Stomach (tissue), 8 donors: ENCODE measurements at regions not wholly inside any gene's neighbourhood (a gene's known extent, or its start where the extent isn't known, plus 50 kb on each side); places are given as distances from the start of the nearest gene placed in this dataset.

ENCODE experiments used
- DNase-seq, 2 donors: peaks; one replicate each; pipeline versions ENCODE4 v3.0.0 to v3.0.0-alpha.2; 2013 to 2019
- H3K27ac ChIP-seq, 5 donors: fragments of 200-600 bp in 4 of 5; sonication (generic) in 4 of 5; one replicate each; pipeline ENCODE4 v1.5.1; 2013 to 2019; ENCODE audit warnings: mild to moderate bottlenecking in 1 of 5, moderate library complexity in 1 of 5
- H3K27me3 ChIP-seq, 3 donors: fragments of 200-600 bp; sonication (generic); one replicate each; pipeline ENCODE4 v1.5.1; 2017 to 2019; ENCODE audit warnings: mixed run types in 1 of 3
- H3K36me3 ChIP-seq, 4 donors: fragments of 200-600 bp; sonication (generic); 1 replicate in 3 of 4; 2 replicates in 1 of 4; pipeline ENCODE4 v1.5.1; 2016 to 2019
- H3K4me1 ChIP-seq, 4 donors: fragments of 200-600 bp; sonication (generic); one replicate each; pipeline ENCODE4 v1.5.1; 2016 to 2019
- H3K4me3 ChIP-seq, 4 donors: fragments of 200-600 bp; sonication (generic) in 3 of 4; one replicate each; pipeline ENCODE4 v1.5.1; 2016 to 2019; ENCODE audit warnings: mild to moderate bottlenecking in 1 of 4
- H3K9me3 ChIP-seq, 4 donors: fragments of 200-600 bp; sonication (generic); one replicate each; pipeline ENCODE4 v1.5.1; 2016 to 2019
- EP300 ChIP-seq: sonication (generic); formaldehyde crosslinking; IDR thresholded peaks from one replicate; pipeline ENCODE4 v1.6.1; 2017; ENCODE audit warnings: antibody characterized with exemption
- POLR2A ChIP-seq, 4 donors: fragments of 450-650 bp; IDR thresholded peaks; one replicate each; pipeline ENCODE4 v1.6.1; 2016; ENCODE audit warnings: antibody characterized with exemption in 4 of 4, control low read depth in 2 of 4, mild to moderate bottlenecking in 1 of 4, moderate library complexity in 1 of 4
- POLR2AphosphoS5 ChIP-seq, 3 donors: sonication (generic); formaldehyde crosslinking; IDR thresholded peaks; one replicate each; pipeline ENCODE4 v1.6.1; 2016; ENCODE audit warnings: antibody characterized with exemption in 3 of 3
- WGBS, 5 donors: extraction: QIAGEN DNeasy Blood & Tissue Kit in 3 of 5; methylation state at CpG; one replicate each; pipeline versions ENCODE4 v1.1.5 to v1.1.7; 2013 to 2018; 5-methylcytosine and 5-hydroxymethylcytosine counted together
- intact Hi-C: fragments of 100-400 bp; cut with DNase I; formaldehyde crosslinking; loops from one replicate; pipeline ENCODE4 v1.15.1; 2023; ENCODE audit warnings: low total_unique reads
- TF ChIP-seq, protein P1 (sequence below), 7 experiments: fragments of 450-650 bp in 4 of 7; fragments of 200-600 bp in 3 of 7; sonication (generic) in 3 of 7; IDR thresholded peaks; one replicate each; pipeline ENCODE4 v1.5.1; 2016 to 2019; ENCODE audit warnings: antibody characterized with exemption in 7 of 7, control low read depth in 2 of 7, mild to moderate bottlenecking in 1 of 7
- donor health status: healthy with polysubstance abuse.
- donor health status: Bipolar disorder and iron deficiency.
- donor health status: healthy.

DNA sequence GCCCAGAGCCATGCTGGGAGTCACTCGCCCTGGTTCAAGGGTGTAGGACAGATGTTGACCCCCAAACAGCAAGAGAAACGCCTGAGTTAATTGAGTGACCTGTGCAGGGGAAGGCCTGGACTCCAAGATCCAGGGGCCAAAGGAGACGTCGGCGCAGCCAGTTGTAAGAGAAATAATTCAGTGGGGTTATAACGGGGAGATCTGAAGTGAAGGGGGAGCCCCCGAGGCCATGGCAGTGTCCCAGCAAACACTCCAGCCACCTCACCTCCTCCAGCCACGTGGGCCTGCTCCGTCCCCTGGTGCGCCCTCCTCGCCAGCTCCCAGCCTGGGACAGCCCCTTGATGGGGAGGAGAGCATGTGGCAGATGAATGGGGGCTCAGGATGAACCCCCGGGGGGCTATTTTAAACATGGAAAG, 130.7 kb upstream of the GPC1 start:
- no peaks in the 10 kb centered on the region for H3K4me1 ChIP-seq
- intact Hi-C loops = no loop called here
- peaks cover 0 to 12% (median 6%) of the 10 kb centered on the region in 3 donors for H3K27me3 ChIP-seq
- no peak for DNase-seq
- no peaks in the 10 kb centered on the region for H3K36me3 ChIP-seq
- no peaks in the 10 kb centered on the region for H3K9me3 ChIP-seq
- no peak overlapping the region for H3K4me3 ChIP-seq
- 78 to 84% (median 82%) methylated on average over 12 of the region's 12 CpGs for WGBS, 5 donors
- H3K27ac ChIP-seq = no peak overlapping the region
- TF ChIP-seq POLR2A (IDR thresholded peaks at IDR 0.05) (no peak), EP300 (no peak), POLR2AphosphoS5 (IDR thresholded peaks at IDR 0.05) (no peak)
- TF ChIP-seq, protein P1, sequence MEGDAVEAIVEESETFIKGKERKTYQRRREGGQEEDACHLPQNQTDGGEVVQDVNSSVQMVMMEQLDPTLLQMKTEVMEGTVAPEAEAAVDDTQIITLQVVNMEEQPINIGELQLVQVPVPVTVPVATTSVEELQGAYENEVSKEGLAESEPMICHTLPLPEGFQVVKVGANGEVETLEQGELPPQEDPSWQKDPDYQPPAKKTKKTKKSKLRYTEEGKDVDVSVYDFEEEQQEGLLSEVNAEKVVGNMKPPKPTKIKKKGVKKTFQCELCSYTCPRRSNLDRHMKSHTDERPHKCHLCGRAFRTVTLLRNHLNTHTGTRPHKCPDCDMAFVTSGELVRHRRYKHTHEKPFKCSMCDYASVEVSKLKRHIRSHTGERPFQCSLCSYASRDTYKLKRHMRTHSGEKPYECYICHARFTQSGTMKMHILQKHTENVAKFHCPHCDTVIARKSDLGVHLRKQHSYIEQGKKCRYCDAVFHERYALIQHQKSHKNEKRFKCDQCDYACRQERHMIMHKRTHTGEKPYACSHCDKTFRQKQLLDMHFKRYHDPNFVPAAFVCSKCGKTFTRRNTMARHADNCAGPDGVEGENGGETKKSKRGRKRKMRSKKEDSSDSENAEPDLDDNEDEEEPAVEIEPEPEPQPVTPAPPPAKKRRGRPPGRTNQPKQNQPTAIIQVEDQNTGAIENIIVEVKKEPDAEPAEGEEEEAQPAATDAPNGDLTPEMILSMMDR (IDR thresholded peaks at IDR 0.05) = no peak

DNA sequence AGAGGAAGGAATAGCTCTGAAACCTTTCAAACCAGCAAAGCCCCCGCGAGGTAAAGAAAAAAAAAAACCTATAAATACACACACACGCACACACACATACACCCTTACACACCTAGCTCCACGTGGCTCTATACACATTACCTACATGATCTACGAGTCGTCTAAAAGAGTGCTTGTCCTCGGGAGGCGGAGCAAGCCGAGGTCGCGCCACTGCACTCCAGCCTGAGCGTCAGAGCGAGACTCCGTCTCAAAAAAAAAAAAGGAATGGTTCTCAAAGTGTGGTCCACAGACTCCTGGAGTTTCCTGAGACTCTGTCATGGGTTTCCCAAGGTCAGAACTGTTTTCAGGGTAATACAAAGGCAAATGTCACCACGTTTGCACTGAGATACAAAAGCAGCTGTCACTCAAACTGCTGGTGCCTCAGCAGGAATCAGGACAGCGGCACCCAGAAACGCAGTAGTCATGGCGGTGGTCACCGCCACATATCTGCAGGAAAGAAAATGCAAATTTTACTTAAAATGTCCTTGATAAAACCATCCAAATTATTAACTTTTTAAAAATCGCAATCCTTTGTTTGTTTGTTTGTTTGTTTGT, 130.0 kb upstream of the GPC1 start:
- no peaks in the 10 kb centered on the region for H3K36me3 ChIP-seq
- intact Hi-C loops = no loop called here
- H3K4me1 ChIP-seq = no peaks in the 10 kb centered on the region
- no peak overlapping the region for H3K4me3 ChIP-seq
- no peak for TF ChIP-seq POLR2A (IDR thresholded peaks at IDR 0.05)
- TF ChIP-seq, protein P1 (IDR thresholded peaks at IDR 0.05) = no peak
- no peak for TF ChIP-seq POLR2AphosphoS5 (IDR thresholded peaks at IDR 0.05)
- TF ChIP-seq EP300 = no peak
- no peak overlapping the region for H3K27ac ChIP-seq
- no peaks in the 10 kb centered on the region for H3K9me3 ChIP-seq
- DNase-seq = no peak
- 38 to 64% (median 51%) methylated on average over 20 of the region's 20 CpGs for WGBS, 5 donors
- H3K27me3 ChIP-seq = peaks cover 0 to 12% (median 6%) of the 10 kb centered on the region in 3 donors

DNA sequence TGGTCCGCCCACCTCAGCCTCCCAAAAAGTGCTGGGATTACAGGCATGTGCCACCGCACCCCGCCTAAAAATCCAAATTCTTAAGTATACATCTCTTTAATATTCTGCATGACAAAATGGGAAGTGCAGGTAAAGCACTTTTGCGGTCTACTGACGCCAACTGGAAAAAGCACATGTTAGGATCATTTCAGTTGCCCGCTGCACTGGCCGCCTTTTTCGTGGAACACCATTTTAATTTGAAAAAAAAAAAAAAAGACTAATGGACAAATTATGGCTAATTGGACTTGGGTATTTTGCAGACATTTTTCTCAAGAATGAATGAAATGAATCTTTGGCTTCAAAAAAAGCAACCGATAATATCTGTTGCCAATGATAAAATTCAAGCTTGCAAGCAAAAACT, 129.3 kb upstream of the GPC1 start:
- Histone ChIP-seq H3K4me3 (no peak overlapping the region), H3K4me1 (no peaks in the 10 kb centered on the region), H3K36me3 (no peaks in the 10 kb centered on the region), H3K27me3 (peaks cover 0 to 12% (median 6%) of the 10 kb centered on the region in 3 donors), H3K9me3 (no peaks in the 10 kb centered on the region), H3K27ac (no peak overlapping the region)
- DNase-seq = peak in 1 of 2 donors; percentile 10
- TF ChIP-seq, protein P1 (IDR thresholded peaks at IDR 0.05) = no peak
- TF ChIP-seq EP300 (no peak), POLR2A (IDR thresholded peaks at IDR 0.05) (no peak), POLR2AphosphoS5 (IDR thresholded peaks at IDR 0.05) (no peak)
- intact Hi-C loops = no loop called here
- 91 to 96% (median 94%) methylated on average over 9 of the region's 9 CpGs for WGBS, 5 donors

DNA sequence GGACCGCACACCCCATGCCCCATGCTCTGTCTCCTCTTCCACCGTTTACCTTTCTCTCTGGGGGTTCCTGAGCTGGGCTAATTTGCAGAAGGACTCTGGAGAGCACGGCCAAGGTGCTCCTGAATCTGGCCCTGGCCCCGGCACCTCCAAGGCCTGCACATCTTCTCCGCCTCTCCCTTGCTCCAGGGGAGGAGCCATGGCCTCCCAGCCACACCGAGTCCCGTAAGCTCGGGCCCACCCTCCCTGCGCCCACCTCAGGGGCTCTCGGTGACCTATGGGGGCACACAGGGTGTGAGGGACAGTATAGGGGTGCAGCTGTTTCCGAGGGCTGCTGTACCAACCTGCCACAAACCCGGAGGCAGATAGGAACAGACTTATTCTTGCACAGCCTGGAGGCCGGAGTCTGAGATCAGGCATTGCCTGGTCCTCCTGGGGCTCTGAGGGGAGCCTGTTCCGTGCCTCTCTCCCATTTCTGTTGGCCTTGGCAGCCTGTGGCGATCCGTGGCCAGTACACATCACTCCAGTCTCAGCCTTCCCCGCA, 127.3 kb upstream of the GPC1 start:
- WGBS, 5 donors = 83 to 89% (median 88%) methylated on average over 14 to 17 of the region's 17 CpGs
- intact Hi-C loops = no loop called here
- H3K4me3 ChIP-seq = no peak overlapping the region
- H3K4me1 ChIP-seq = no peaks in the 10 kb centered on the region
- H3K27ac ChIP-seq = no peak overlapping the region
- H3K27me3 ChIP-seq = peaks cover 0 to 12% (median 6%) of the 10 kb centered on the region in 3 donors
- TF ChIP-seq EP300 (no peak), POLR2AphosphoS5 (IDR thresholded peaks at IDR 0.05) (no peak)
- TF ChIP-seq, protein P1 (IDR thresholded peaks at IDR 0.05) = no peak
- no peaks in the 10 kb centered on the region for H3K9me3 ChIP-seq
- DNase-seq = peak in 1 of 2 donors; percentile 9
- H3K36me3 ChIP-seq = no peaks in the 10 kb centered on the region
